BJ (cell line): ENCODE measurements at regions not wholly inside any gene's neighbourhood (a gene's known extent, or its start where the extent isn't known, plus 50 kb on each side); places are given as distances from the start of the nearest gene placed in this dataset.
"Not testable (repeated sequence)": the region's sequence is repeated elsewhere in the genome, so short reads cannot be mapped to it uniquely, and the experiment has no call there.

Source experiments
- CTCF ChIA-PET: fragments of 350-600 bp; formaldehyde crosslinking; extraction: SDS; loops from one replicate; lab custom pipeline; 2021; ENCODE audit warnings: antibody characterized with exemption, inconsistent platforms; lab: Yijun Ruan, JAX
- POLR2A ChIA-PET: fragments of 300-600 bp; sonication (Branson Sonifier 250); formaldehyde crosslinking; extraction: SDS; loops from one replicate; lab custom pipeline; 2021; ENCODE audit warnings: antibody characterized with exemption; lab: Charles Lee
- DNase-seq: peaks from one replicate; pipeline ENCODE4 v3.0.0-alpha.2; 2011; ENCODE audit warnings: low read depth
- H3K27me3 ChIP-seq: 2 replicates; pipeline ENCODE4 v1.6.0; 2011; ENCODE audit warnings: low read length; ENCODE audit not compliant: control insufficient read depth, insufficient read depth
- H3K36me3 ChIP-seq: 2 replicates; pipeline ENCODE4 v1.5.1; 2011; ENCODE audit warnings: low read length; ENCODE audit not compliant: control insufficient read depth, insufficient read depth
- H3K4me3 ChIP-seq: 2 replicates; pipeline ENCODE4 v1.5.1; 2011; ENCODE audit warnings: low read depth, mild to moderate bottlenecking, control low read depth, low read length
- CTCF ChIP-seq: IDR thresholded peaks from 2 replicates; pipeline ENCODE4 v1.5.1; 2011; ENCODE audit warnings: low read depth, mild to moderate bottlenecking, control low read depth, inconsistent platforms, low read length, moderate library complexity; ENCODE audit not compliant: insufficient read depth

DNA sequence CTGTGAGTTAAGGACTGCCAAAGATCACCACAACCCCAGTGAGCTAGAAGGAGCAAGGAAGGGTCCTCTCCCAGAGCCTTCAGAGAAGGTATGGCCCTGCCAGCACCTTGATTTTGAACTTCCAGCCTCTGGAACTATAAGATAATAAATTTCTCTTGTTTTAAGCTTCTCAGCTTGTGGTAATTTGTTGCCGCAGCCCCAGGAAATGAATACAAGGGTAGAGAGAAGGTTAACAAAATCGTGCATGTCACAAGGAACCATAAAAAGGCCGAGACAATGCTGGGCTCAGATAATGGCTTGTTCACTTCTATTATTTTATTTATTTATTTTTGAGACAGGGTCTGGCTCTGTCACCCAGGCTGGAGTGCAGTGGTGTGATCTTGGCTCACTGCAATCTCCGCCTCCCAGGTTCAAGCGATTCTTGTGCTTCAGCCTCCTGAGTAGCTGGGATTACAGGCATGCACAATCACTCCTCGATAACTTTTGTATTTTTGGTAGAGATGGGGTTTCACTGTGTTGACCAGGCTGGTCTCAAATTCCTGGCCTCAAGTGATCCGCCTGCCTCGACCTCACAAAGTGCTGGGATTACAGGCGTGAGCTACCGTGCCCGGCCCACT lies 71.5 kb downstream of the WSB1 start:
- DNase-seq, POLR2A ChIA-PET, H3K27me3 ChIP-seq, H3K36me3 ChIP-seq, H3K4me3 ChIP-seq: not testable (repeated sequence)
- CTCF ChIA-PET: interaction anchor here (1.2 to 2.3 kb wide), 2 partner anchors 11 to 65 kb away, joined by 3 to 9 read pairs; no protein-coding TSS in a partner anchor

DNA sequence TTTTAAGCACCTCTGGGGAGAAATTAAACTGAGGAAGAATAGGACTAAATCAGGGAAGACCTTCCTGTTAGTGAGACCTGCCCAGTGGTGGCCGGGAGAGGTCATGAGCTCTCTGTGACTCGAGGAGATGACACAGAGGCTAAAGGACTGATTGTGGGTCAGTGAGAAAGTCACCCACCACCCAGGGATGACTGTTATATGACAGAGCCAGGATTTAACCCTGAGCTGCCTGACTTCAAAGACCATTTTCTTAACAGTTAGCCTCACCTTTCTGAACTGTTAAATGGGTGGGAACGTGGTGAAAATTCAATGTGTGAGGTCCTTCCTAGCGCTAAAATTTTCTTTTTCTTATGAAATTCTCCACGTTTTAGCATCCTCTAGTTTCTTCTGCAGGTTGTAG lies 72.5 kb downstream of the WSB1 start:
- no peak overlapping the region for H3K4me3 ChIP-seq
- CTCF ChIA-PET: interaction anchor here (0.6 to 2.3 kb wide), 3 partner anchors 10 to 15 kb away, joined by 3 to 9 read pairs (median 7); no protein-coding TSS in a partner anchor
- TF ChIP-seq CTCF: no peak
- no peaks in the 10 kb centered on the region for H3K36me3 ChIP-seq
- H3K27me3 ChIP-seq: no peaks in the 10 kb centered on the region
- POLR2A ChIA-PET: no interaction called here
- DNase-seq: no peak

- Histone ChIP-seq H3K27me3 (no peaks in the 10 kb centered on the region), H3K36me3 (no peaks in the 10 kb centered on the region), H3K4me3 (no peak overlapping the region)
- ChIA-PET CTCF (interaction anchor here (0.5 to 2.3 kb wide), 3 partner anchors 13 to 201 kb away, joined by 3 to 9 read pairs (median 7); no protein-coding TSS in a partner anchor), POLR2A (no interaction called here)
- no peak for TF ChIP-seq CTCF
- no peak for DNase-seq
Observed at GRCh38 chr17:27367121-27367981, 73.4 kb downstream of the WSB1 start.

DNA sequence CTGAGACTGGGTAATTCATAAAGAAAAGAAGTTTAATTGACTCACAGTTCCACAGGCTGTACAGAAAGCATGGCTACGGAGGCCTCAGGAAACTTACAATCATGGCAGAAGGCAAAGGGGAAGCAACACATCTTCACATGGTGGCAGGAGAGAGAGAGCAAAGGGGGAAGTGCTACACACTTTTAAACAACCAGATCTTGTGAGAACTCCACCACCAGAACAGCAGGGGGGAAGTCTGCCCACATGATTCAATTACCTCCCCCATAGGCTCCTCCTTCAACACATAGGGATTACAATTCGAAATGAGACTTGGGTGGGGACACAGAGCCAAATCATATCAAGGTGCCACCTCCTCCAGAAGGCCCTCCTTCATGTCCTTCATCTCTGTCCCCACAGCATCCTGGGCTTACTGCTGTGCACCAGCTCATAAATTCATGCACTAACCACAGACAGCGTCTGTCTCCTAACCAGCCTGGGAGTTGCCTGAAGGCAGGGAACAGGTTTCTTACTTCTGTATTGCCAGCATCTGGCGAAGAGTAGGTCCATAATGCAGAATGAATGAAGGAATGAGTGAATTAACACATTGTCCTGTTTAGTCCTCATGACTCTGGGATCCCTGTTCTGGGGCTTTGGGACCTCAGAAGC lies 74.4 kb downstream of the WSB1 start:
- no peak for TF ChIP-seq CTCF
- POLR2A ChIA-PET: interaction anchor here (0.5 kb wide), 1 partner anchor 72 kb away, joined by 7 read pairs; no protein-coding TSS in a partner anchor
- Histone ChIP-seq H3K36me3 (no peaks in the 10 kb centered on the region), H3K27me3 (no peaks in the 10 kb centered on the region), H3K4me3 (no peak overlapping the region)
- no peak for DNase-seq
- CTCF ChIA-PET: no interaction called here

- ChIA-PET POLR2A (no interaction called here), CTCF (no interaction called here)
- DNase-seq: no peak
- no peak overlapping the region for H3K4me3 ChIP-seq
- H3K36me3 ChIP-seq: no peaks in the 10 kb centered on the region
- H3K27me3 ChIP-seq: no peaks in the 10 kb centered on the region
- TF ChIP-seq CTCF: no peak
Observed at GRCh38 chr17:27368980-27369379, 75.1 kb downstream of the WSB1 start.
